ENCODE measurements at regions not wholly inside any gene's neighbourhood (a gene's known extent, or its start where the extent isn't known, plus 50 kb on each side); places are given as distances from the start of the nearest gene placed in this dataset.

DNA sequence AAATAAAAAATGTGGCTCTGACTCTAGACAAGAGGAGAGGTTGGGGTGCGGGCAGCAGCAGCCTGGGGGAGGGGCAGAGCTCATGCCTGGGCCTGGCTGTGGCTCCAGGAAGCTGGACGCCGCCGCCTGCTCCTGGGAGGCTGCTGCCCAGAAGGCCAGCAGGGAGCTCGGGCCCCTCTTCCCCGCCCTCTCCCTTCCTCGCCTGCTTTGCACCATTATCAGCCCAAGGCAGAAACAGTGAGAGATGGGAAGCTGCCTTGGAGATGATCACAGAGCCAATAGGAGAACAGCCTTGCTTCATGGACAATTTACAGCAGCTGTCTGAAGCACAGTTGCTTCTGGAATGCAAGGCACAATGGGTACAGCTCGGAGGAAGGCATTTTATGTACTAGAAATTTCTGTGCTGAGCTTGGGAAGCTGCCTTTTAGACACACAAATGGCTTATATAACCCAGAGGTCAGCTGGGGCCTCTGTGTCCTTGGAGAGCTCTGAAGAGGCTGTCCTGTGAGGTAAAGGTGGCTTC, 55.3 kb upstream of the AFF3 start (continued):
- peak; percentile 80; the same call in 1 of the 2 replicates for TF ChIP-seq ZNF165 (CRISPR knock-in tag; IDR thresholded peaks at IDR 0.05; ENCODE audit: borderline replicate concordance)
- TF ChIP-seq TSC22D4 (tag; IDR thresholded peaks at IDR 0.05): no peak
- TF ChIP-seq HNRNPL (IDR thresholded peaks at IDR 0.05; ENCODE audit: low read depth, low read length): no peak
- TF ChIP-seq MEF2D (tag; conservative IDR thresholded peaks at IDR 0.05; ENCODE audit: low read depth): 0 out of 2 replicates have a peak, but pooled peaks have one; percentile 19
- TF ChIP-seq NRF1 (conservative IDR thresholded peaks at IDR 0.05 in 1 of 2, IDR thresholded peaks at IDR 0.05 in 1 of 2): 0 out of 4 replicates have a peak, but pooled peaks of 1 of the 2 experiments have one; percentile 25
- peak in 1 of 2 experiments; percentile 58; a peak in 2 of 4 replicates for TF ChIP-seq ZNF639 (CRISPR knock-in tag; conservative IDR thresholded peaks at IDR 0.05 in 1 of 2, IDR thresholded peaks at IDR 0.05 in 1 of 2)
- TF ChIP-seq, protein P1, sequence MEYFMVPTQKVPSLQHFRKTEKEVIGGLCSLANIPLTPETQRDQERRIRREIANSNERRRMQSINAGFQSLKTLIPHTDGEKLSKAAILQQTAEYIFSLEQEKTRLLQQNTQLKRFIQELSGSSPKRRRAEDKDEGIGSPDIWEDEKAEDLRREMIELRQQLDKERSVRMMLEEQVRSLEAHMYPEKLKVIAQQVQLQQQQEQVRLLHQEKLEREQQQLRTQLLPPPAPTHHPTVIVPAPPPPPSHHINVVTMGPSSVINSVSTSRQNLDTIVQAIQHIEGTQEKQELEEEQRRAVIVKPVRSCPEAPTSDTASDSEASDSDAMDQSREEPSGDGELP (CRISPR knock-in tag; IDR thresholded peaks at IDR 0.05; ENCODE audit: borderline replicate concordance): peak; percentile 57
- no peak for TF ChIP-seq MBD2 (IDR thresholded peaks at IDR 0.05; ENCODE audit: borderline replicate concordance, low read depth)
- TF ChIP-seq TEAD1 (CRISPR knock-in tag; IDR thresholded peaks at IDR 0.05): 0 out of 4 replicates have a peak, but pooled peaks of 1 of the 2 experiments have one; percentile 35
- TF ChIP-seq TAL1 (IDR thresholded peaks at IDR 0.05): peak; percentile 36; the same call in 1 of the 2 replicates
- no peak for TF ChIP-seq ZNF3 (CRISPR knock-in tag; IDR thresholded peaks at IDR 0.05)
- TF ChIP-seq PKNOX1 (IDR thresholded peaks at IDR 0.05): no peak
- no peak for TF ChIP-seq HOXB6 (CRISPR knock-in tag; IDR thresholded peaks at IDR 0.05; ENCODE audit: borderline replicate concordance)
- no peak for TF ChIP-seq RBM22 (IDR thresholded peaks at IDR 0.05; ENCODE audit: low read depth, low read length, poor library complexity, severe bottlenecking)
- TF ChIP-seq, protein P2, sequence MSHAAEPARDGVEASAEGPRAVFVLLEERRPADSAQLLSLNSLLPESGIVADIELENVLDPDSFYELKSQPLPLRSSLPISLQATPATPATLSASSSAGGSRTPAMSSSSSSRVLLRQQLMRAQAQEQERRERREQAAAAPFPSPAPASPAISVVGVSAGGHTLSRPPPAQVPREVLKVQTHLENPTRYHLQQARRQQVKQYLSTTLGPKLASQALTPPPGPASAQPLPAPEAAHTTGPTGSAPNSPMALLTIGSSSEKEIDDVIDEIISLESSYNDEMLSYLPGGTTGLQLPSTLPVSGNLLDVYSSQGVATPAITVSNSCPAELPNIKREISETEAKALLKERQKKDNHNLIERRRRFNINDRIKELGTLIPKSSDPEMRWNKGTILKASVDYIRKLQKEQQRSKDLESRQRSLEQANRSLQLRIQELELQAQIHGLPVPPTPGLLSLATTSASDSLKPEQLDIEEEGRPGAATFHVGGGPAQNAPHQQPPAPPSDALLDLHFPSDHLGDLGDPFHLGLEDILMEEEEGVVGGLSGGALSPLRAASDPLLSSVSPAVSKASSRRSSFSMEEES (CRISPR knock-in tag; IDR thresholded peaks at IDR 0.05): no peak
- no peak for TF ChIP-seq MXI1 (IDR thresholded peaks at IDR 0.05; ENCODE audit: low read depth, low read length)
- TF ChIP-seq CBFA2T3 (IDR thresholded peaks at IDR 0.05): peak; percentile 51
- no peak for TF ChIP-seq ZNF79 (CRISPR knock-in tag; IDR thresholded peaks at IDR 0.05; ENCODE audit: low read depth)
- no peak for TF ChIP-seq HDAC8 (tag; IDR thresholded peaks at IDR 0.05)
- no peak for TF ChIP-seq ETV6 (IDR thresholded peaks at IDR 0.05; ENCODE audit: borderline replicate concordance in 1 of 2, low read depth in 2 of 2, low read length in 1 of 2)
- no peak for TF ChIP-seq ETV6 (CRISPR knock-in tag; IDR thresholded peaks at IDR 0.05; ENCODE audit: borderline replicate concordance)
- TF ChIP-seq ZNF431 (CRISPR knock-in tag; IDR thresholded peaks at IDR 0.05): no peak
- peak; percentile 40; the same call in 1 of the 2 replicates for TF ChIP-seq CTBP1 (IDR thresholded peaks at IDR 0.05; ENCODE audit: borderline replicate concordance)
- TF ChIP-seq E2F3 (CRISPR knock-in tag; IDR thresholded peaks at IDR 0.05): no peak
- TF ChIP-seq FOXP1 (CRISPR knock-in tag; IDR thresholded peaks at IDR 0.05): no peak
- no peak for TF ChIP-seq BCOR (IDR thresholded peaks at IDR 0.05)
